Smooth muscle cell (in vitro differentiated cells): ENCODE measurements at regions not wholly inside any gene's neighbourhood (a gene's known extent, or its start where the extent isn't known, plus 50 kb on each side); places are given as distances from the start of the nearest gene placed in this dataset.
A peak's percentile ranks its signal among the peaks of the same experiment; 100 is the strongest.

Source experiments
- DNase-seq: peaks from one replicate; lab custom pipeline; 2025; ENCODE audit not compliant: unreplicated experiment; lab: John Stamatoyannopoulos, UW
- H2AFZ ChIP-seq: fragments of 200-600 bp; sonication (generic); 2 replicates; pipeline ENCODE4 v1.6.0; 2016; ENCODE audit warnings: antibody characterized with exemption, low read depth, mild to moderate bottlenecking
- H3F3A ChIP-seq: fragments of 200-600 bp; sonication (generic); 2 replicates; pipeline ENCODE4 v1.6.0; 2017; ENCODE audit warnings: antibody characterized with exemption, low read depth
- H3K27ac ChIP-seq: fragments of 200-600 bp; sonication (generic); 2 replicates; pipeline ENCODE4 v1.5.1; 2016; ENCODE audit warnings: low read depth, mild to moderate bottlenecking
- H3K27me3 ChIP-seq: fragments of 200-600 bp; sonication (generic); 2 replicates; pipeline ENCODE4 v1.6.1; 2016; ENCODE audit warnings: low read depth, mild to moderate bottlenecking
- H3K36me3 ChIP-seq: fragments of 200-600 bp; sonication (generic); 2 replicates; pipeline ENCODE4 v1.5.1; 2016; ENCODE audit warnings: low read depth
- H3K4me1 ChIP-seq: fragments of 200-600 bp; sonication (generic); 2 replicates; pipeline ENCODE4 v1.5.1; 2016; ENCODE audit warnings: low read depth
- H3K4me2 ChIP-seq: fragments of 200-600 bp; sonication (generic); 2 replicates; pipeline ENCODE4 v1.6.0; 2016; ENCODE audit warnings: mild to moderate bottlenecking
- H3K4me3 ChIP-seq: fragments of 200-600 bp; sonication (generic); 2 replicates; pipeline ENCODE4 v1.5.1; 2016; ENCODE audit warnings: mild to moderate bottlenecking
- H3K79me2 ChIP-seq: fragments of 200-600 bp; sonication (generic); 2 replicates; pipeline ENCODE4 v1.6.0; 2016; ENCODE audit warnings: low read depth, mild to moderate bottlenecking
- H3K9ac ChIP-seq: fragments of 200-600 bp; sonication (generic); 2 replicates; pipeline ENCODE4 v1.6.0; 2016; ENCODE audit warnings: low read depth
- H3K9me3 ChIP-seq: fragments of 200-600 bp; sonication (generic); replicated peaks from 2 replicates; pipeline ENCODE4 v1.5.1; 2016; ENCODE audit warnings: low read depth
- H4K20me1 ChIP-seq: fragments of 200-600 bp; sonication (generic); 2 replicates; pipeline ENCODE4 v1.6.0; 2016; ENCODE audit warnings: low read depth
- CTCF ChIP-seq: fragments of 200-600 bp; sonication (generic); IDR thresholded peaks from 2 replicates; pipeline ENCODE4 v1.5.1; 2017; ENCODE audit warnings: borderline replicate concordance, mild to moderate bottlenecking, antibody characterized with exemption; ENCODE audit not compliant: insufficient read depth, poor library complexity, severe bottlenecking
- WGBS: methylation state at CpG from one replicate; pipeline ENCODE4 v1.1.7; 2016; ENCODE audit warnings: low lambda C conversion rate; 5-methylcytosine and 5-hydroxymethylcytosine counted together

GRCh38 chr15:99496302-99496629 lies 69.5 kb upstream of the MEF2A start:
- no peak overlapping the region for H3K4me3 ChIP-seq
- H4K20me1 ChIP-seq: no peaks in the 10 kb centered on the region
- peak overlapping the region; percentile 26 for H3K4me2 ChIP-seq
- H3K9me3 ChIP-seq: no peaks in the 10 kb centered on the region
- TF ChIP-seq CTCF: no peak
- no peaks in the 10 kb centered on the region for H3K79me2 ChIP-seq
- H2AFZ ChIP-seq: peak overlapping the region; percentile 46
- H3K36me3 ChIP-seq: no peaks in the 10 kb centered on the region
- H3K27ac ChIP-seq: peak overlapping the region; percentile 27
- H3K4me1 ChIP-seq: no peaks in the 10 kb centered on the region
- no peaks in the 10 kb centered on the region for H3K27me3 ChIP-seq
- 56% methylated on average over 9 of the region's 9 CpGs for WGBS
- H3F3A ChIP-seq: no peaks in the 10 kb centered on the region
- no peak for DNase-seq
- no peak overlapping the region for H3K9ac ChIP-seq

GRCh38 chr15:99502182-99502581 lies 63.6 kb upstream of the MEF2A start:
- no peak for DNase-seq
- H3F3A ChIP-seq: no peaks in the 10 kb centered on the region
- no peak overlapping the region for H2AFZ ChIP-seq
- H3K4me2 ChIP-seq: no peak overlapping the region
- no peaks in the 10 kb centered on the region for H3K27me3 ChIP-seq
- H4K20me1 ChIP-seq: no peaks in the 10 kb centered on the region
- no peak for TF ChIP-seq CTCF
- no peaks in the 10 kb centered on the region for H3K9me3 ChIP-seq
- no peak overlapping the region for H3K4me3 ChIP-seq
- H3K9ac ChIP-seq: no peak overlapping the region
- no peak overlapping the region for H3K27ac ChIP-seq
- H3K4me1 ChIP-seq: no peaks in the 10 kb centered on the region
- no peaks in the 10 kb centered on the region for H3K36me3 ChIP-seq
- 97% methylated on average over 4 of the region's 4 CpGs for WGBS
- no peaks in the 10 kb centered on the region for H3K79me2 ChIP-seq

DNA sequence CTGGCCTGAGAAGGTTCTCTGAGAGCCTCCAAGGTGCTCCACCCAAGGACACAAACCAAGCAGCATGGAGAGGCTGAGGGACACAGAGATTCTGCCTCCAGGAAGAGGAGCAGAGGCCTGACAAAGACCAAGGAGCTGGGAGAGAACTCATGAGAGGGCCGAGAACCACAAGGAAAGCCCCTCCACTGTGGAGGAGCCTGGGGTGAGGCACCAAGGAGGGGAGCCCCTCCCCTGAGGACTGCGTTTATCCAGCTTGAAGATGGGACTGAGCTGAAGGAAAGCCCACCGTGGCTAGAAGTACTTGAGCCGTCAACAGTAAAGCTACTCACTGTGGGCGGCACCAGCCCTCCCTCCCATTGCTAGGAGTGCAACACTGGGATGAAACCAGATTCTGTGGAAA lies 63.1 kb upstream of the MEF2A start:
- TF ChIP-seq CTCF: no peak
- Histone ChIP-seq H3K4me1 (no peaks in the 10 kb centered on the region), H3K4me2 (no peak overlapping the region), H3K9me3 (no peaks in the 10 kb centered on the region), H3K36me3 (no peaks in the 10 kb centered on the region), H3F3A (no peaks in the 10 kb centered on the region), H3K27ac (no peak overlapping the region), H3K27me3 (no peaks in the 10 kb centered on the region), H2AFZ (no peak overlapping the region), H3K9ac (no peak overlapping the region), H3K79me2 (no peaks in the 10 kb centered on the region), H3K4me3 (no peak overlapping the region), H4K20me1 (no peaks in the 10 kb centered on the region)
- 82% methylated on average over 5 of the region's 5 CpGs for WGBS
- DNase-seq: no peak

GRCh38 chr15:99503411-99503810 lies 62.4 kb upstream of the MEF2A start:
- Histone ChIP-seq H3K36me3 (no peaks in the 10 kb centered on the region), H3K27ac (no peak overlapping the region), H3K27me3 (no peaks in the 10 kb centered on the region), H3F3A (no peaks in the 10 kb centered on the region), H2AFZ (no peak overlapping the region), H3K9me3 (no peaks in the 10 kb centered on the region), H4K20me1 (no peaks in the 10 kb centered on the region), H3K79me2 (no peaks in the 10 kb centered on the region), H3K9ac (no peak overlapping the region), H3K4me1 (no peaks in the 10 kb centered on the region), H3K4me2 (no peak overlapping the region), H3K4me3 (no peak overlapping the region)
- TF ChIP-seq CTCF: no peak
- DNase-seq: no peak
- 93% methylated on average over 11 of the region's 11 CpGs for WGBS
